ENCODE measurements at regions not wholly inside any gene's neighbourhood (a gene's known extent, or its start where the extent isn't known, plus 50 kb on each side); places are given as distances from the start of the nearest gene placed in this dataset.

DNA sequence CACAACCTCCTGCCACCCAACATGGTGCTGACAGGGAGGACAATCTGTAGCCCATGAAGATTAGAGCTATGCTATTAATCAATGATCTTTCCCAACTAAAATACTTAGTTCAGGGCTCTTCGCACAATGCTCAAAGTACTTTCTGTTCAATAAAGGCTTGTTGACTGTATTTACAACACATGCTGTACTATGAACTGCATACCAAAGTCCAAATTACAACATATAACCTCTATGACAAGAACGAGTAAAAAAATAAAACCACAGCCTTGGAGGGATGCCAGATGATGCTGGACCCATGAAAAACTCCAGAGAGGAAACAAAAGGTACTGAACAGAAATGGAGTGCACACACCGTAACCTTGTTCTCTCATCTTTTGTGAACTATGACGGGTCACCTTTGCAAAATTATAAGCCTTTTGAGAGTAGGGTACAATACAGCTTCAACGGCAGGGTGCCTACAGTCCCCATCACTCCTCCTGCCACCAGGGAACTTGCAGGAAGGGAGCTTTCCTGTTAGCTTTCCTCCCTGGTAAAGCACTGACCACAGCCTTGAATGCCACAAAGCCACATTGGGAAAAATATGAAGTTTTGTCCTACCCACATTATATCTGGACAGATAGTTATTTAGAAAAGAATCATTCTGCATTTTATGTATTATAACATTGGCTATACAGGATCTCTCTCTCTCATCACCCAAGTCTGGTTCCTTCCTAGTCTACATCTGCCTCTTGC is 175.6 kb downstream of the NRIP1 start:
- no peak for TF ChIP-seq ZNF311 (CRISPR knock-in tag; IDR thresholded peaks at IDR 0.05)
- TF ChIP-seq, protein P1, sequence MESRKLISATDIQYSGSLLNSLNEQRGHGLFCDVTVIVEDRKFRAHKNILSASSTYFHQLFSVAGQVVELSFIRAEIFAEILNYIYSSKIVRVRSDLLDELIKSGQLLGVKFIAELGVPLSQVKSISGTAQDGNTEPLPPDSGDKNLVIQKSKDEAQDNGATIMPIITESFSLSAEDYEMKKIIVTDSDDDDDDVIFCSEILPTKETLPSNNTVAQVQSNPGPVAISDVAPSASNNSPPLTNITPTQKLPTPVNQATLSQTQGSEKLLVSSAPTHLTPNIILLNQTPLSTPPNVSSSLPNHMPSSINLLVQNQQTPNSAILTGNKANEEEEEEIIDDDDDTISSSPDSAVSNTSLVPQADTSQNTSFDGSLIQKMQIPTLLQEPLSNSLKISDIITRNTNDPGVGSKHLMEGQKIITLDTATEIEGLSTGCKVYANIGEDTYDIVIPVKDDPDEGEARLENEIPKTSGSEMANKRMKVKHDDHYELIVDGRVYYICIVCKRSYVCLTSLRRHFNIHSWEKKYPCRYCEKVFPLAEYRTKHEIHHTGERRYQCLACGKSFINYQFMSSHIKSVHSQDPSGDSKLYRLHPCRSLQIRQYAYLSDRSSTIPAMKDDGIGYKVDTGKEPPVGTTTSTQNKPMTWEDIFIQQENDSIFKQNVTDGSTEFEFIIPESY (CRISPR knock-in tag; IDR thresholded peaks at IDR 0.05): no peak
- TF ChIP-seq, protein P2, sequence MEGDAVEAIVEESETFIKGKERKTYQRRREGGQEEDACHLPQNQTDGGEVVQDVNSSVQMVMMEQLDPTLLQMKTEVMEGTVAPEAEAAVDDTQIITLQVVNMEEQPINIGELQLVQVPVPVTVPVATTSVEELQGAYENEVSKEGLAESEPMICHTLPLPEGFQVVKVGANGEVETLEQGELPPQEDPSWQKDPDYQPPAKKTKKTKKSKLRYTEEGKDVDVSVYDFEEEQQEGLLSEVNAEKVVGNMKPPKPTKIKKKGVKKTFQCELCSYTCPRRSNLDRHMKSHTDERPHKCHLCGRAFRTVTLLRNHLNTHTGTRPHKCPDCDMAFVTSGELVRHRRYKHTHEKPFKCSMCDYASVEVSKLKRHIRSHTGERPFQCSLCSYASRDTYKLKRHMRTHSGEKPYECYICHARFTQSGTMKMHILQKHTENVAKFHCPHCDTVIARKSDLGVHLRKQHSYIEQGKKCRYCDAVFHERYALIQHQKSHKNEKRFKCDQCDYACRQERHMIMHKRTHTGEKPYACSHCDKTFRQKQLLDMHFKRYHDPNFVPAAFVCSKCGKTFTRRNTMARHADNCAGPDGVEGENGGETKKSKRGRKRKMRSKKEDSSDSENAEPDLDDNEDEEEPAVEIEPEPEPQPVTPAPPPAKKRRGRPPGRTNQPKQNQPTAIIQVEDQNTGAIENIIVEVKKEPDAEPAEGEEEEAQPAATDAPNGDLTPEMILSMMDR (IDR thresholded peaks at IDR 0.05 in 2 of 3, conservative IDR thresholded peaks at IDR 0.05 in 1 of 3; ENCODE audit: insufficient read depth in 2 of 3, low read depth in 1 of 3, low read length in 3 of 3): no peak
- no peak for TF ChIP-seq NCOA2 (IDR thresholded peaks at IDR 0.05; ENCODE audit: partially characterized antibody in 2 of 2)
- TF ChIP-seq, protein P3, sequence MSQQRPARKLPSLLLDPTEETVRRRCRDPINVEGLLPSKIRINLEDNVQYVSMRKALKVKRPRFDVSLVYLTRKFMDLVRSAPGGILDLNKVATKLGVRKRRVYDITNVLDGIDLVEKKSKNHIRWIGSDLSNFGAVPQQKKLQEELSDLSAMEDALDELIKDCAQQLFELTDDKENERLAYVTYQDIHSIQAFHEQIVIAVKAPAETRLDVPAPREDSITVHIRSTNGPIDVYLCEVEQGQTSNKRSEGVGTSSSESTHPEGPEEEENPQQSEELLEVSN (IDR thresholded peaks at IDR 0.05; ENCODE audit: borderline replicate concordance in 1 of 2, extremely low read depth in 1 of 2, insufficient read depth in 1 of 2, insufficient read length in 1 of 2, low read depth in 1 of 2, low read length in 1 of 2, poor library complexity in 1 of 2, severe bottlenecking in 1 of 2): no peak
- TF ChIP-seq NFATC3 (IDR thresholded peaks at IDR 0.05): no peak

All from K562 (cell line).